Testis (tissue), 2 donors: ENCODE measurements at regions not wholly inside any gene's neighbourhood (a gene's known extent, or its start where the extent isn't known, plus 50 kb on each side); places are given as distances from the start of the nearest gene placed in this dataset.

Experiments used
- DNase-seq: peaks from one replicate; pipeline ENCODE4 v3.0.0-alpha.2; 2019
- H3K27ac ChIP-seq, 2 donors: fragments of 200-600 bp; sonication (generic); one replicate each; pipeline ENCODE4 v1.5.1; 2019
- H3K27me3 ChIP-seq: fragments of 200-600 bp; sonication (generic); one replicate; pipeline ENCODE4 v1.5.1; 2019
- H3K36me3 ChIP-seq: fragments of 200-600 bp; sonication (generic); one replicate; pipeline ENCODE4 v1.5.1; 2017; ENCODE audit warnings: low read depth; ENCODE audit errors: missing control alignments
- H3K4me1 ChIP-seq: fragments of 200-600 bp; sonication (generic); one replicate; pipeline ENCODE4 v1.5.1; 2019
- H3K4me3 ChIP-seq, 2 donors: fragments of 200-600 bp; sonication (generic); one replicate each; pipeline ENCODE4 v1.5.1; 2017 to 2019
- H3K9me3 ChIP-seq: fragments of 200-600 bp; sonication (generic); one replicate; pipeline ENCODE4 v1.5.1; 2017
- CTCF ChIP-seq, 3 experiments: fragments of 450-650 bp in 2 of 3; fragments of 200-600 bp in 1 of 3; sonication (generic) in 1 of 3; IDR thresholded peaks; one replicate each; pipeline ENCODE4 v1.5.1; 2016 to 2019; ENCODE audit warnings: antibody characterized with exemption in 3 of 3, mild to moderate bottlenecking in 2 of 3, moderate library complexity in 1 of 3
- POLR2A ChIP-seq: fragments of 450-650 bp; IDR thresholded peaks from one replicate; pipeline ENCODE4 v1.6.1; 2017; ENCODE audit warnings: antibody characterized with exemption, mild to moderate bottlenecking, moderate library complexity
- WGBS, 2 donors: methylation state at CpG; one replicate each; pipeline ENCODE4 v1.1.5; 2018; 5-methylcytosine and 5-hydroxymethylcytosine counted together
- intact Hi-C: fragments of 100-400 bp; cut with DNase I; formaldehyde crosslinking; loops from one replicate; pipeline ENCODE4 v1.15.1; 2023; ENCODE audit warnings: low total_unique reads

GRCh38 chr9:120100595-120100994, 479.4 kb downstream of the CDK5RAP2 start:
- WGBS, 2 donors: 75 to 89% methylated on average over 3 of the region's 3 CpGs
- H3K36me3 ChIP-seq: no peaks in the 10 kb centered on the region
- intact Hi-C loops: no loop called here
- no peaks in the 10 kb centered on the region for H3K4me1 ChIP-seq
- no peaks in the 10 kb centered on the region for H3K27me3 ChIP-seq
- TF ChIP-seq POLR2A (no peak), CTCF (IDR thresholded peaks at IDR 0.05) (no peak)
- H3K4me3 ChIP-seq: no peak overlapping the region
- H3K27ac ChIP-seq: no peak overlapping the region
- no peaks in the 10 kb centered on the region for H3K9me3 ChIP-seq
- no peak for DNase-seq

GRCh38 chr9:120099065-120099464, 480.9 kb downstream of the CDK5RAP2 start:
- Histone ChIP-seq H3K4me3 (no peak overlapping the region), H3K9me3 (no peaks in the 10 kb centered on the region), H3K27me3 (no peaks in the 10 kb centered on the region), H3K27ac (no peak overlapping the region), H3K36me3 (no peaks in the 10 kb centered on the region), H3K4me1 (no peaks in the 10 kb centered on the region)
- no peak for TF ChIP-seq CTCF (IDR thresholded peaks at IDR 0.05)
- no peak for TF ChIP-seq POLR2A
- intact Hi-C loops: no loop called here
- no peak for DNase-seq
- WGBS, 2 donors: 83 to 85% methylated on average over 4 of the region's 4 CpGs

- Histone ChIP-seq H3K27me3 (no peaks in the 10 kb centered on the region), H3K9me3 (no peaks in the 10 kb centered on the region), H3K4me1 (no peaks in the 10 kb centered on the region), H3K36me3 (no peaks in the 10 kb centered on the region), H3K27ac (no peak overlapping the region), H3K4me3 (no peak overlapping the region)
- 66 to 74% methylated on average over 6 of the region's 6 CpGs for WGBS, 2 donors
- intact Hi-C loops: no loop called here
- TF ChIP-seq POLR2A: no peak
- no peak for TF ChIP-seq CTCF (IDR thresholded peaks at IDR 0.05)
- no peak for DNase-seq
These were observed 481.4 kb downstream of the CDK5RAP2 start for GRCh38 chr9:120098584-120098983.

GRCh38 chr9:120091206-120091605, 488.8 kb downstream of the CDK5RAP2 start:
- intact Hi-C loops: no loop called here
- WGBS, 2 donors: 65 to 82% methylated on average over 3 of the region's 3 CpGs
- TF ChIP-seq CTCF (IDR thresholded peaks at IDR 0.05): no peak
- no peak for TF ChIP-seq POLR2A

GRCh38 chr9:120080849-120081248, 499.1 kb downstream of the CDK5RAP2 start:
- TF ChIP-seq CTCF (IDR thresholded peaks at IDR 0.05) (no peak), POLR2A (no peak)
- intact Hi-C loops: no loop called here
- no peaks in the 10 kb centered on the region for H3K27me3 ChIP-seq
- no peak overlapping the region for H3K4me3 ChIP-seq
- 36 to 41% methylated on average over 8 of the region's 8 CpGs for WGBS, 2 donors
- no peaks in the 10 kb centered on the region for H3K4me1 ChIP-seq
- no peak for DNase-seq
- H3K36me3 ChIP-seq: no peaks in the 10 kb centered on the region
- H3K27ac ChIP-seq: no peak overlapping the region
- no peaks in the 10 kb centered on the region for H3K9me3 ChIP-seq

More at GRCh38 chr9:120091206-120091605, 488.8 kb downstream of the CDK5RAP2 start:
- H3K4me3 ChIP-seq: no peak overlapping the region
- H3K27me3 ChIP-seq: no peaks in the 10 kb centered on the region
- DNase-seq: no peak
- no peak overlapping the region for H3K27ac ChIP-seq
- no peaks in the 10 kb centered on the region for H3K9me3 ChIP-seq
- no peaks in the 10 kb centered on the region for H3K4me1 ChIP-seq
- H3K36me3 ChIP-seq: no peaks in the 10 kb centered on the region
